ENCODE measurements at regions not wholly inside any gene's neighbourhood (a gene's known extent, or its start where the extent isn't known, plus 50 kb on each side); places are given as distances from the start of the nearest gene placed in this dataset.
"Not testable (repeated sequence)": the region's sequence is repeated elsewhere in the genome, so short reads cannot be mapped to it uniquely, and the experiment has no call there.

DNA sequence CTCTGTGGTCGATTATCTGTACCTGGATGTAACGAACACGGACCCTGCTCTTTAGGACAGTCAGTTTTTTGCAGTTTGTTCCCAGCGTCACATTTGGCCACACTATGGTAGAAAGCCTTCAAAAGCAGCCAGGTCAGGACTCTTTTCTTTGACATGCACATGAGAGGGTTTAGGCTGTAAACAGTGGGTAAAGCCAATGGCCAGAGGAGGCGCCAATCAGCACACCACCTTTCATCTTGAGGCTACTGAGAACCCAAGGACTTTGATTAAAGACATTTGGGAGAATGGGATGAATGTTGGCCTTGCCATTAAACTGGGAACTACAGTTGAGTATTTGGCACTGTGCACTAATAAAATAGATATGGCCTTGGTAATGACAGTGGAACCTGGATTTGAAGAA lies 225.9 kb downstream of the OXSM start:
- Mint-ChIP-seq H3K4me3 (no peak overlapping the region), H3K9me3 (peaks cover 17% of the 10 kb centered on the region), H3K36me3 (ENCODE audit: low read depth) (no peaks in the 10 kb centered on the region)

DNA sequence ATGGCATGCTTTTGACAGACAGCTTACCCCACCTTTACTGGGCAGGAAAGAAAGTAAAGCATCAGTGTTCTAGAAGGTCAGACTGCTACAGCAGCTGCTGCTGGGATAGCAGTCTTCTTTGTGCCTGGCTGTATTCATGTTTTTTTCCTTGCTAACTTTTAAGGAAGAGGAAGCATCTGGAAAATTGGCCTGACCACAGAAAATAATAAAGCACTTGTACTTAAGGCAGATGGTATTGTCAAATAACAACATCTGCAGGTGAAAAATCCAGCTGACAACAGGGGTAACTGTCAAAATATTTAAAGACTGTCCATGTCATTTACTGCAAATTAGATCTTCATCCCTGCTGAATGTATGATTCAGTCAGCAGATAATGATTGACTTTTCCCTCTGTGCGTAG lies 229.0 kb downstream of the OXSM start:
- Mint-ChIP-seq H3K4me1 (ENCODE audit: low read depth) (no peaks in the 10 kb centered on the region), H3K36me3 (ENCODE audit: low read depth) (no peaks in the 10 kb centered on the region), H3K9me3 (peaks cover 32% of the 10 kb centered on the region), H3K27me3 (ENCODE audit: insufficient read depth) (no peaks in the 10 kb centered on the region), H3K4me3 (no peak overlapping the region), H3K27ac (no peak overlapping the region)
- no peak for DNase-seq
- TF ChIP-seq CTCF (IDR thresholded peaks at IDR 0.05) = no peak

More for the DNA sequence above, 225.9 kb downstream of the OXSM start:
- Mint-ChIP-seq H3K4me1 (ENCODE audit: low read depth) (no peaks in the 10 kb centered on the region), H3K27me3 (ENCODE audit: insufficient read depth) (no peaks in the 10 kb centered on the region), H3K27ac (no peak overlapping the region)
- no peak for TF ChIP-seq CTCF (IDR thresholded peaks at IDR 0.05)
- no peak for DNase-seq

GRCh38 chr3:26024206-26024605 lies 234.3 kb downstream of the OXSM start:
- H3K36me3 Mint-ChIP-seq (ENCODE audit: low read depth); DNase-seq; H3K27ac Mint-ChIP-seq; H3K4me3 Mint-ChIP-seq; H3K27me3 Mint-ChIP-seq (ENCODE audit: insufficient read depth); H3K4me1 Mint-ChIP-seq (ENCODE audit: low read depth): not testable (repeated sequence)
- peaks cover 54% of the 10 kb centered on the region for H3K9me3 Mint-ChIP-seq

DNA sequence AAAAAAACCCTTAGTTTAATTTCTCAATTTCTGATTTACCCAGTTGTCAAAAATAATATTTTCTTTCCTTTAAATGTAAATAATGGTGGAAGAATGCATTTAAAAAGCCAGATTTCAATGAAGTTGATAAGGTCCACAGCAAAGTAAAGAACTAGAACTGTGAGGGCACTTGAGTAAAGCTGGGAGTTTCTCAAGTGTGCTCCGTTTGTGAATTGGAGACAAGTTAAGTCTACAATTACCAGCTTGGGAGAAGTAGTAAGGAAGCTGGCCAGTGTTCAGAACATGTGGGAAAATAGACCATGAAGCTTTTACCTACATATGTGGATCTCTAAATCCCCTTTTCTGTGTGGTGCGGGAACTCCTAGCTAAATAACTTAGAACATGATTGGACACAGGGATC lies 239.4 kb downstream of the OXSM start:
- H3K4me3 Mint-ChIP-seq = no peak overlapping the region
- no peaks in the 10 kb centered on the region; the same call in 1 of the 2 replicates for H3K27me3 Mint-ChIP-seq (ENCODE audit: insufficient read depth)
- DNase-seq = no peak
- H3K27ac Mint-ChIP-seq = no peak overlapping the region
- H3K9me3 Mint-ChIP-seq = peaks cover 38% of the 10 kb centered on the region
- no peaks in the 10 kb centered on the region for H3K4me1 Mint-ChIP-seq (ENCODE audit: low read depth)
- H3K36me3 Mint-ChIP-seq (ENCODE audit: low read depth) = no peaks in the 10 kb centered on the region
- TF ChIP-seq CTCF (IDR thresholded peaks at IDR 0.05) = no peak

- not testable (repeated sequence) for H3K4me3 Mint-ChIP-seq; H3K27me3 Mint-ChIP-seq (ENCODE audit: insufficient read depth); H3K27ac Mint-ChIP-seq; H3K4me1 Mint-ChIP-seq (ENCODE audit: low read depth); DNase-seq
- Mint-ChIP-seq H3K9me3 (peaks cover 51% of the 10 kb centered on the region), H3K36me3 (ENCODE audit: low read depth) (peaks cover 11% of the 10 kb centered on the region; the same call in 1 of the 2 replicates)
Measured at GRCh38 chr3:26042126-26042525, 252.2 kb downstream of the OXSM start.

DNA sequence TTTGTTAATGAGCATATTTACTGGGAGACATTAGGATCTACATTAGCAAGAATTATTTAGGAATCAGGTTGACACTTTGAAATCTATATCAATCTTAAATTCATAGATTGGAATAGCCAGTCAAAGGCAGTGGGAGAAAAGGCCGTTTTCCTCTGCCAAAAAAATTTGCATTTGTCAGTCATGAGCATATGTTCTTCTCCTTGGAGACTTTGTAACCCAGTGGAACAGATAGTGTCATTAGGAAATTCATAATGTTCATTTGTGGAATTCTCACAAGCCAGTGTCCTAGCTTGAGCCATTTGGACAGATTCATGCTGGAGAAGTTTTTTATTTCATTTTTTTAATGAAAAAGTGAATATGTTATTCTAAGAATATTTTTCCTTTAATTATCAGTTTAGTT lies 260.1 kb downstream of the OXSM start:
- H3K27me3 Mint-ChIP-seq (ENCODE audit: insufficient read depth) = no peaks in the 10 kb centered on the region
- DNase-seq = no peak
- H3K27ac Mint-ChIP-seq = no peak overlapping the region
- H3K4me3 Mint-ChIP-seq = no peak overlapping the region
- no peaks in the 10 kb centered on the region for H3K4me1 Mint-ChIP-seq (ENCODE audit: low read depth)
- no peak for TF ChIP-seq CTCF (IDR thresholded peaks at IDR 0.05)
- H3K9me3 Mint-ChIP-seq = peaks cover 44% of the 10 kb centered on the region
- no peaks in the 10 kb centered on the region for H3K36me3 Mint-ChIP-seq (ENCODE audit: low read depth)

DNA sequence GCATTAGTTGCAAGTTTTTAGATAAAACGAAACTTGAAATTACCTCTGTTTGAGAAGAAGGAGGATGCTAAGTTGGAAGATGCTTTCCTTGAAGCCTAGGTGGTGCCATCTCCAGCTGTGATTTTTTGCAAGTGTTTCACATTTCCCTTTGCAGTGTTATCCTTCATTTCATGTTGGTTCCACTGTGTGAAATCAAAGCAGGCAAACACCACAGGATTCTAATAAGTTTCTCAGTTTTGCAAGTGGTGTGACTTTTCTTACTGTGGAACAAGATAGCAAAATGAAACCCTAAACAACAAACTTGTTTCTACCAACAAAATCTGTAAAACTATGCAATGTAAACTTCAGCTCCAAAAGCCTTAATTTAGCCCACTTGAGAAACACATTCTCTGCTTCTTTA lies 260.9 kb downstream of the OXSM start:
- H3K4me3 Mint-ChIP-seq = no peak overlapping the region
- peaks cover 40% of the 10 kb centered on the region for H3K9me3 Mint-ChIP-seq
- no peak for TF ChIP-seq CTCF (IDR thresholded peaks at IDR 0.05)
- no peak for DNase-seq
- no peaks in the 10 kb centered on the region for H3K4me1 Mint-ChIP-seq (ENCODE audit: low read depth)
- no peak overlapping the region for H3K27ac Mint-ChIP-seq
- no peaks in the 10 kb centered on the region for H3K36me3 Mint-ChIP-seq (ENCODE audit: low read depth)
- H3K27me3 Mint-ChIP-seq (ENCODE audit: insufficient read depth) = no peaks in the 10 kb centered on the region
